ENCODE measurements at regions not wholly inside any gene's neighbourhood (a gene's known extent, or its start where the extent isn't known, plus 50 kb on each side); places are given as distances from the start of the nearest gene placed in this dataset.
A peak's percentile ranks its signal among the peaks of the same experiment; 100 is the strongest.

DNA sequence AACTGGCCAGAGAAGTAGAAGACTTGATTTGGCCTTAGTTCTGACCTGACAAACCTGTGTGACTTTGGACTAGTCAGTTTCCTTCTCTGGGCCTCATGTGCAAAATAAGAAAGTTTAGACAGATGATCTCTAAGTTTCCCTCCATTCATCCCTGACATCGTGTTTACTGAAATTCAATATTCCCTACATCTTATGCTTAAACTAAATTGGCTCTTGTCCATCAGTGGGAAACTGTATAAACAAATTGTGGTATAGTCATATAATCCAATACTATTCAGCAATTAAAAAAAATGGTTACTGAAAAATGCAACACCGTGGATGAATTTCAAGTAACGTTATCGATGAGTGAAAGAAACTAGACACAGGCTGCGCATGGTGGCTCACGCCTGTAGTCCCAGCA is 64.4 kb upstream of the HRH1 start:
- H3K4me3 ChIP-seq (ENCODE audit: low read length): no peak overlapping the region
- no peak for DNase-seq (ENCODE audit: low read depth, low spot score)

DNA sequence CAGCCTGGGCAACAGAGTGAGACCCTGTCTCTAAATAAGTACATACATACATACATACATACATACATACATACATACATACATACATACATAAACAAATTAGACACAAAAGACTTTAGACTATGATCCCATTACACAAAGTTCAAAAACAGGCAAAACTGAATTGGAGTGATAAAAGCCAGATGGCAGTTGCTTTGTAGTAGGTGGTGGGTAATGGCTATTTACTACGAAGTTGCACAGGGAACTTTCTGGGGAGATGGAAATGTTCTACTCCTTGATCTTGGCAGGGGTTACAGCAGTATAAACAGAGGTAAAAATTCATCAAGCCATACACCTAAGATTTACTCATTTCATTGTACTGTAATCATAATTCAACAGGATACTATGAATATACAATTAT is 63.7 kb upstream of the HRH1 start:
- H3K4me3 ChIP-seq (ENCODE audit: low read length): no peak overlapping the region

DNA sequence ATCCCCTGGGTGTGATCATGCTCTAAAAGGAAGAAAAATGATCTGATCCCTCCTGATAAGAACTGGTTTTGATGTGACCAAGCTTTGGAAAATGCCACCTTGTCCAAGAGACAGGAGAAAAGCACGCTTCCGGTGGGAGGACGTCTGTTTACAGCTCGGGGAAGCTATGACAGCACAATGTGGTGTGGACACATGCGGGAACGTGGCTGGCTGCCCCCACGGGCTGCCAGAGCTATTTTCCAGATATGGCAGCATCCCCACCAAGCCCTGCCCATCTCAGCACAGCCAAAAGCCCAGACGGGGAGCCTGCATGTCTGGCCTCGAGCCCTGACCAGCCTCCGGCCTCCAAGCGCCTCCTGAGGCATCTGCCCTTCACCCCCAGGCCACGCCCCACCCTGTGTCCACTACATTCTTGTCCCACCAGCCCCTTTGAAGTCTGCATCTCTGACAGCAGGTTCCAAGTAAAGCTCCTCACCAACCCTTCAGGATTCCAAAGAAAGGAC is 63.2 kb upstream of the HRH1 start:
- no peak overlapping the region for H3K4me3 ChIP-seq (ENCODE audit: low read length)
- DNase-seq (ENCODE audit: low read depth, low spot score): no peak

More for the DNA sequence above, 63.7 kb upstream of the HRH1 start:
- DNase-seq (ENCODE audit: low read depth, low spot score): no peak

- H3K4me3 ChIP-seq (ENCODE audit: low read length): no peak overlapping the region
- DNase-seq (ENCODE audit: low read depth, low spot score): no peak
Measured at GRCh38 chr3:11091791-11092190, 62.5 kb upstream of the HRH1 start.

DNA sequence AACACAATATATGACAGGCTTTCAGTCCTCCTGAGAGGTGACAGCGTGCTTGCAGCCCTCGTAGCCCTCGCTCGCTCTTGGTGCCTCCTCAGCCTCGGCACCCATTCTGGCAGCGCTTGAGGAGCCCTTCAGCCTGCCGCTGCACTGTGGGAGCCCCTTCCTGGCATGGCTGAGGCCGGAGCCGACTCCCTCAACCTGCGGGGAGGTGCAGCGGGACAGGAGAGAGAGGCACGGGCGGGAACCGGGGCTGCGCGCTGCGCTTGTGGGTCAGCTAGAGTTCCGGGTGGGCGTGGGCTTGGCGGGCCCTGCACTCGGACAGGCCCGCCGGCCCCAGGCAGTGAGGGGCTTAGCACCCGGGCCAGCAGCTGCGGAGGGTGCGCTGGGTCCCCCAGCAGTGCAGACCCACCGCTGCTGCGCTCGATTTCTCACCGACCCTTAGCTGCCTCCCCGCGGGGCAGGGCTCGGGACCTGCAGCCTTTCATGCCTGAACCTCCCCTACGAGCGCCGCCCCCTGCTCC is 60.4 kb upstream of the HRH1 start:
- no peak for DNase-seq (ENCODE audit: low read depth, low spot score)
- no peak overlapping the region for H3K4me3 ChIP-seq (ENCODE audit: low read length)

DNA sequence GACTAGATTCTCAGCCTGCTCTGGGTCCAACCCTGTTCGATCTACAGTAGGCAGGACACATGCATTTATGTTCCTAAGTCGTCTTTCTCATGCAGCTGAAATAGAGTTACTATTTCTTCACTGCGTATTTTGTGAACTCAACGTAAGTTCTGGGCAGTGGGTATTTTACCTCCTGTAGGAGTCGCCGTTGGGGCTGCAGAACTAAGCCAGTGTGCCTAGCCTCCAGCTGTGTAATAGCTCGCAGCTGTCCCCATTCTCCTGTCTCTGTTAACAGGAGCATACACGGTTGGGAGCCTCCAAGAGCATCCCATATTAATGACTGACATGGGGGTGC is 58.4 kb upstream of the HRH1 start:
- no peak overlapping the region for H3K4me3 ChIP-seq (ENCODE audit: low read length)
- DNase-seq (ENCODE audit: low read depth, low spot score): no peak

GRCh38 chr3:11096266-11097139 is 57.8 kb upstream of the HRH1 start:
- peak overlapping the region; percentile 35 for H3K4me3 ChIP-seq (ENCODE audit: low read length)
- DNase-seq (ENCODE audit: low read depth, low spot score): peak; percentile 18

- no peak for DNase-seq (ENCODE audit: low read depth, low spot score)
- no peak overlapping the region for H3K4me3 ChIP-seq (ENCODE audit: low read length)
Measured at GRCh38 chr3:11099306-11099705, 55.0 kb upstream of the HRH1 start.

All from Jurkat, Clone E6-1 (cell line).